Gastroesophageal sphincter (tissue), 4 donors: ENCODE measurements at regions not wholly inside any gene's neighbourhood (a gene's known extent, or its start where the extent isn't known, plus 50 kb on each side); places are given as distances from the start of the nearest gene placed in this dataset.

Source experiments
- ATAC-seq: fragments of 150-250 bp; one replicate; pipeline ENCODE4 v1.9.1; 2016; ENCODE audit warnings: mild to moderate bottlenecking, moderate library complexity
- H3K27ac ChIP-seq, 4 donors: fragments of 200-600 bp; sonication (generic) in 3 of 4; 1 replicate in 3 of 4; 2 replicates in 1 of 4; pipeline ENCODE4 v1.5.1; 2016 to 2019
- H3K27me3 ChIP-seq: fragments of 200-600 bp; sonication (generic); one replicate; pipeline ENCODE4 v1.5.1; 2019
- H3K36me3 ChIP-seq, 2 donors: fragments of 200-600 bp; sonication (generic); one replicate each; pipeline ENCODE4 v1.5.1; 2019; ENCODE audit warnings: control low read depth in 1 of 2
- H3K4me1 ChIP-seq, 3 donors: fragments of 200-600 bp; sonication (generic); 1 replicate in 2 of 3; 2 replicates in 1 of 3; pipeline ENCODE4 v1.5.1; 2016 to 2019; ENCODE audit warnings: control low read depth in 2 of 3
- H3K4me3 ChIP-seq, 2 donors: fragments of 200-600 bp; sonication (generic); one replicate each; pipeline ENCODE4 v1.5.1; 2019; ENCODE audit warnings: mild to moderate bottlenecking in 1 of 2, moderate library complexity in 1 of 2
- H3K9me3 ChIP-seq, 3 donors: fragments of 200-600 bp; sonication (generic); one replicate each; pipeline ENCODE4 v1.5.1; 2017 to 2019; ENCODE audit warnings: control low read depth in 2 of 3
- CTCF ChIP-seq, 4 experiments: fragments of 200-600 bp in 2 of 4; fragments of 450-650 bp in 2 of 4; sonication (generic) in 1 of 4; IDR thresholded peaks; one replicate each; pipeline ENCODE4 v1.5.1; 2017 to 2019; ENCODE audit warnings: antibody characterized with exemption in 4 of 4, mild to moderate bottlenecking in 2 of 4, moderate library complexity in 2 of 4
- EP300 ChIP-seq: sonication (generic); formaldehyde crosslinking; IDR thresholded peaks from one replicate; pipeline ENCODE4 v1.6.1; 2017; ENCODE audit warnings: antibody characterized with exemption, mild to moderate bottlenecking
- POLR2A ChIP-seq, 2 donors: fragments of 450-650 bp; IDR thresholded peaks; one replicate each; pipeline ENCODE4 v1.6.1; 2017; ENCODE audit warnings: antibody characterized with exemption in 2 of 2, mild to moderate bottlenecking in 2 of 2, moderate library complexity in 1 of 2
- POLR2AphosphoS5 ChIP-seq: sonication (generic); formaldehyde crosslinking; IDR thresholded peaks from one replicate; pipeline ENCODE4 v1.6.1; 2017; ENCODE audit warnings: antibody characterized with exemption
- WGBS, 2 donors: methylation state at CpG; one replicate each; pipeline ENCODE4 v1.1.5; 2018; ENCODE audit warnings: low coverage in 1 of 2; 5-methylcytosine and 5-hydroxymethylcytosine counted together

- Histone ChIP-seq H3K4me1 (no peaks in the 10 kb centered on the region), H3K27ac (no peak overlapping the region), H3K27me3 (no peaks in the 10 kb centered on the region), H3K36me3 (no peaks in the 10 kb centered on the region), H3K9me3 (peaks cover 0 to 9% (median 0%) of the 10 kb centered on the region in 3 donors), H3K4me3 (no peak overlapping the region)
- WGBS, 2 donors = 54 to 65% methylated on average over 5 of the region's 5 CpGs
- TF ChIP-seq POLR2AphosphoS5 (no peak), POLR2A (IDR thresholded peaks at IDR 0.05) (no peak), CTCF (IDR thresholded peaks at IDR 0.05) (no peak), EP300 (no peak)
- ATAC-seq = no peak
Observed at GRCh38 chr7:117951285-117951684, 78.0 kb upstream of the CTTNBP2 start.

- H3K27ac ChIP-seq = no peak overlapping the region
- H3K27me3 ChIP-seq = no peaks in the 10 kb centered on the region
- H3K4me1 ChIP-seq = no peaks in the 10 kb centered on the region
- no peak for TF ChIP-seq CTCF (IDR thresholded peaks at IDR 0.05)
- TF ChIP-seq EP300 = no peak
- TF ChIP-seq POLR2A (IDR thresholded peaks at IDR 0.05) = no peak
- TF ChIP-seq POLR2AphosphoS5 = no peak
- H3K36me3 ChIP-seq = no peaks in the 10 kb centered on the region
- peaks cover 0 to 9% (median 0%) of the 10 kb centered on the region in 3 donors for H3K9me3 ChIP-seq
- H3K4me3 ChIP-seq = no peak overlapping the region
- WGBS, 2 donors = 57 to 69% methylated on average over 3 to 4 of the region's 4 CpGs
- ATAC-seq = no peak
Observed at GRCh38 chr7:117951691-117952280, 78.5 kb upstream of the CTTNBP2 start.

GRCh38 chr7:117955046-117955445 is 81.8 kb upstream of the CTTNBP2 start:
- Histone ChIP-seq H3K9me3 (peaks cover 0 to 9% (median 0%) of the 10 kb centered on the region in 3 donors), H3K36me3 (no peaks in the 10 kb centered on the region), H3K4me3 (no peak overlapping the region), H3K4me1 (no peaks in the 10 kb centered on the region), H3K27me3 (no peaks in the 10 kb centered on the region), H3K27ac (no peak overlapping the region)
- WGBS, 2 donors = 52 to 73% methylated on average over 3 to 4 of the region's 4 CpGs
- no peak for ATAC-seq
- no peak for TF ChIP-seq POLR2AphosphoS5
- TF ChIP-seq CTCF (IDR thresholded peaks at IDR 0.05) = no peak
- no peak for TF ChIP-seq EP300
- TF ChIP-seq POLR2A (IDR thresholded peaks at IDR 0.05) = no peak

- Histone ChIP-seq H3K4me3 (no peak overlapping the region), H3K27ac (peak overlapping the region in 2 of 4 donors; percentile 19 to 31), H3K4me1 (peaks cover 0 to 17% (median 7%) of the 10 kb centered on the region in 3 donors), H3K36me3 (no peaks in the 10 kb centered on the region), H3K9me3 (no peaks in the 10 kb centered on the region), H3K27me3 (no peaks in the 10 kb centered on the region)
- ATAC-seq = no peak
- TF ChIP-seq EP300 = no peak
- TF ChIP-seq POLR2AphosphoS5 = no peak
Observed at GRCh38 chr7:117960351-117960750, 87.1 kb upstream of the CTTNBP2 start.

GRCh38 chr7:117961235-117961634 is 88.0 kb upstream of the CTTNBP2 start:
- peak; percentile 86 for ATAC-seq
- H3K27me3 ChIP-seq = no peaks in the 10 kb centered on the region
- no peaks in the 10 kb centered on the region for H3K36me3 ChIP-seq
- WGBS, 2 donors = 53 to 60% methylated on average over 3 to 4 of the region's 4 CpGs
- no peak for TF ChIP-seq EP300
- peak; percentile 60 for TF ChIP-seq POLR2AphosphoS5
- TF ChIP-seq CTCF (IDR thresholded peaks at IDR 0.05) = no peak
- H3K9me3 ChIP-seq = no peaks in the 10 kb centered on the region
- peak overlapping the region in 3 of 4 donors; percentile 8 to 25 (median 19) for H3K27ac ChIP-seq
- no peak overlapping the region for H3K4me3 ChIP-seq
- peaks cover 0 to 17% (median 7%) of the 10 kb centered on the region in 3 donors for H3K4me1 ChIP-seq
